ENCODE measurements at regions not wholly inside any gene's neighbourhood (a gene's known extent, or its start where the extent isn't known, plus 50 kb on each side); places are given as distances from the start of the nearest gene placed in this dataset.

GRCh38 chr2:3927031-3927430 lies 223.7 kb downstream of the DCDC2C start:
- TF ChIP-seq CTCF (IDR thresholded peaks at IDR 0.05; ENCODE audit: insufficient read depth, low read depth, low read length, missing control alignments) = no peak
- no peak overlapping the region for H3K4me3 ChIP-seq (ENCODE audit: low read length)
- DNase-seq (ENCODE audit: low read depth) = no peak

- no peak for DNase-seq (ENCODE audit: low read depth)
- H3K4me3 ChIP-seq (ENCODE audit: low read length) = no peak overlapping the region
- TF ChIP-seq CTCF (IDR thresholded peaks at IDR 0.05; ENCODE audit: insufficient read depth, low read depth, low read length, missing control alignments) = no peak
Measured at GRCh38 chr2:3929374-3929773, 226.0 kb downstream of the DCDC2C start.

- H3K4me3 ChIP-seq (ENCODE audit: low read length) = no peak overlapping the region
- TF ChIP-seq CTCF (IDR thresholded peaks at IDR 0.05; ENCODE audit: insufficient read depth, low read depth, low read length, missing control alignments) = no peak
- no peak for DNase-seq (ENCODE audit: low read depth)
Measured at GRCh38 chr2:3930246-3930645, 226.9 kb downstream of the DCDC2C start.

GRCh38 chr2:3940661-3941060 lies 237.3 kb downstream of the DCDC2C start:
- no peak for TF ChIP-seq CTCF (IDR thresholded peaks at IDR 0.05; ENCODE audit: insufficient read depth, low read depth, low read length, missing control alignments)
- DNase-seq (ENCODE audit: low read depth) = no peak

GRCh38 chr2:3942841-3943240 lies 239.5 kb downstream of the DCDC2C start:
- no peak for TF ChIP-seq CTCF (IDR thresholded peaks at IDR 0.05; ENCODE audit: insufficient read depth, low read depth, low read length, missing control alignments)
- no peak overlapping the region for H3K4me3 ChIP-seq (ENCODE audit: low read length)
- no peak for DNase-seq (ENCODE audit: low read depth)

More at GRCh38 chr2:3940661-3941060, 237.3 kb downstream of the DCDC2C start:
- H3K4me3 ChIP-seq (ENCODE audit: low read length) = no peak overlapping the region

GRCh38 chr2:3944071-3944470 lies 240.7 kb downstream of the DCDC2C start:
- no peak overlapping the region for H3K4me3 ChIP-seq (ENCODE audit: low read length)
- DNase-seq (ENCODE audit: low read depth) = no peak
- TF ChIP-seq CTCF (IDR thresholded peaks at IDR 0.05; ENCODE audit: insufficient read depth, low read depth, low read length, missing control alignments) = no peak

GRCh38 chr2:3944841-3945240 lies 241.5 kb downstream of the DCDC2C start:
- no peak overlapping the region for H3K4me3 ChIP-seq (ENCODE audit: low read length)
- no peak for TF ChIP-seq CTCF (IDR thresholded peaks at IDR 0.05; ENCODE audit: insufficient read depth, low read depth, low read length, missing control alignments)
- DNase-seq (ENCODE audit: low read depth) = no peak

All from epithelial cell of esophagus (primary cell).